Mucosa of descending colon (tissue), 3 donors: ENCODE measurements at regions not wholly inside any gene's neighbourhood (a gene's known extent, or its start where the extent isn't known, plus 50 kb on each side); places are given as distances from the start of the nearest gene placed in this dataset.
A peak's percentile ranks its signal among the peaks of the same experiment; 100 is the strongest.

Experiments used
- ATAC-seq: fragments of 200-7000 bp; cut with Tn5 transposase; one replicate; pipeline ENCODE4 v1.9.1; 2020; ENCODE audit warnings: mild to moderate bottlenecking, moderate library complexity
- DNase-seq, 3 donors: peaks; one replicate each; pipeline ENCODE4 v3.0.0-alpha.2; 2020
- H3K36me3 ChIP-seq: fragments of 200-600 bp; one replicate; pipeline ENCODE4 v1.8.0; 2021; ENCODE audit warnings: low read depth, mild to moderate bottlenecking
- H3K4me1 ChIP-seq: fragments of 200-600 bp; one replicate; pipeline ENCODE4 v1.8.0; 2021; ENCODE audit warnings: low read depth, mild to moderate bottlenecking
- H3K4me3 ChIP-seq: fragments of 200-600 bp; one replicate; pipeline ENCODE4 v1.8.0; 2021; ENCODE audit warnings: mild to moderate bottlenecking
- H3K9me3 ChIP-seq: fragments of 200-600 bp; one replicate; pipeline ENCODE4 v1.8.0; 2021; ENCODE audit warnings: mild to moderate bottlenecking
- intact Hi-C, 2 donors: fragments of 100-400 bp; cut with DNase I in 1 of 2; cut with micrococcal nuclease in 1 of 2; formaldehyde crosslinking; loops; one replicate each; pipeline versions ENCODE4 v1.11.0 to v1.11.1; 2022; cut with DNase I, micrococcal nuclease
- TF ChIP-seq, protein P1 (sequence below): fragments of 200-600 bp; IDR thresholded peaks from one replicate; pipeline ENCODE4 v1.8.0; 2022; ENCODE audit warnings: antibody characterized with exemption, mild to moderate bottlenecking
- donor health status: DM: no; HTN: no; CAD: no; lungs with moderate emphysema.
- donor health status: DM: no; HTN: no; CAD: no.
- donor health status: DM: no; HTN: yes; CAD: no.

- TF ChIP-seq, protein P1, sequence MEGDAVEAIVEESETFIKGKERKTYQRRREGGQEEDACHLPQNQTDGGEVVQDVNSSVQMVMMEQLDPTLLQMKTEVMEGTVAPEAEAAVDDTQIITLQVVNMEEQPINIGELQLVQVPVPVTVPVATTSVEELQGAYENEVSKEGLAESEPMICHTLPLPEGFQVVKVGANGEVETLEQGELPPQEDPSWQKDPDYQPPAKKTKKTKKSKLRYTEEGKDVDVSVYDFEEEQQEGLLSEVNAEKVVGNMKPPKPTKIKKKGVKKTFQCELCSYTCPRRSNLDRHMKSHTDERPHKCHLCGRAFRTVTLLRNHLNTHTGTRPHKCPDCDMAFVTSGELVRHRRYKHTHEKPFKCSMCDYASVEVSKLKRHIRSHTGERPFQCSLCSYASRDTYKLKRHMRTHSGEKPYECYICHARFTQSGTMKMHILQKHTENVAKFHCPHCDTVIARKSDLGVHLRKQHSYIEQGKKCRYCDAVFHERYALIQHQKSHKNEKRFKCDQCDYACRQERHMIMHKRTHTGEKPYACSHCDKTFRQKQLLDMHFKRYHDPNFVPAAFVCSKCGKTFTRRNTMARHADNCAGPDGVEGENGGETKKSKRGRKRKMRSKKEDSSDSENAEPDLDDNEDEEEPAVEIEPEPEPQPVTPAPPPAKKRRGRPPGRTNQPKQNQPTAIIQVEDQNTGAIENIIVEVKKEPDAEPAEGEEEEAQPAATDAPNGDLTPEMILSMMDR: no peak
- DNase-seq (peak in 1 of 3 donors; percentile 46), ATAC-seq (no peak)
- intact Hi-C loops: no loop called here
- Histone ChIP-seq H3K36me3 (no peaks in the 10 kb centered on the region), H3K4me3 (no peak overlapping the region), H3K9me3 (no peaks in the 10 kb centered on the region), H3K4me1 (peaks cover 12% of the 10 kb centered on the region)
Measured at GRCh38 chr9:129416821-129417539, 203.9 kb downstream of the C9orf50 start.

GRCh38 chr9:129415942-129416651, 204.8 kb downstream of the C9orf50 start:
- Histone ChIP-seq H3K4me3 (no peak overlapping the region), H3K4me1 (peaks cover 12% of the 10 kb centered on the region), H3K36me3 (no peaks in the 10 kb centered on the region), H3K9me3 (no peaks in the 10 kb centered on the region)
- ATAC-seq (no peak), DNase-seq (peak in 1 of 3 donors; percentile 48)
- intact Hi-C loops: no loop called here
- TF ChIP-seq, protein P1: no peak

GRCh38 chr9:129414993-129415941, 205.6 kb downstream of the C9orf50 start:
- no peak overlapping the region for H3K4me3 ChIP-seq
- DNase-seq (peak in 2 of 3 donors; percentile 39 to 66), ATAC-seq (no peak)
- H3K36me3 ChIP-seq: no peaks in the 10 kb centered on the region
- H3K9me3 ChIP-seq: no peaks in the 10 kb centered on the region
- intact Hi-C loops: no loop called here
- TF ChIP-seq, protein P1: no peak
- H3K4me1 ChIP-seq: peaks cover 12% of the 10 kb centered on the region

GRCh38 chr9:129414377-129414992, 206.4 kb downstream of the C9orf50 start:
- no peaks in the 10 kb centered on the region for H3K9me3 ChIP-seq
- no peaks in the 10 kb centered on the region for H3K36me3 ChIP-seq
- peaks cover 12% of the 10 kb centered on the region for H3K4me1 ChIP-seq
- no peak overlapping the region for H3K4me3 ChIP-seq
- DNase-seq (peak; percentile 57 to 67 (median 59)), ATAC-seq (peak; percentile 36)
- intact Hi-C loops: no loop called here
- TF ChIP-seq, protein P1: no peak
